Esophagus muscularis mucosa (tissue), 4 donors: ENCODE measurements at regions not wholly inside any gene's neighbourhood (a gene's known extent, or its start where the extent isn't known, plus 50 kb on each side); places are given as distances from the start of the nearest gene placed in this dataset.

ENCODE experiments used
- CTCF ChIP-seq, 3 experiments: fragments of 200-600 bp in 2 of 3; fragments of 450-650 bp in 1 of 3; sonication (generic) in 2 of 3; IDR thresholded peaks; one replicate each; pipeline ENCODE4 v1.5.1; 2017 to 2019; ENCODE audit warnings: antibody characterized with exemption in 3 of 3, mild to moderate bottlenecking in 2 of 3, moderate library complexity in 1 of 3
- EP300 ChIP-seq: sonication (generic); formaldehyde crosslinking; IDR thresholded peaks from one replicate; pipeline ENCODE4 v1.6.1; 2017; ENCODE audit warnings: antibody characterized with exemption
- POLR2A ChIP-seq: fragments of 450-650 bp; IDR thresholded peaks from one replicate; pipeline ENCODE4 v1.6.1; 2017; ENCODE audit warnings: antibody characterized with exemption, moderate library complexity, mild to moderate bottlenecking, low read depth

- TF ChIP-seq CTCF (IDR thresholded peaks at IDR 0.05), result no peak
- no peak for TF ChIP-seq EP300
- no peak for TF ChIP-seq POLR2A
These were observed 466.8 kb upstream of the SMIM31 start for GRCh38 chr4:164287173-164287572.
